Stomach (tissue), 4 donors: ENCODE measurements at regions not wholly inside any gene's neighbourhood (a gene's known extent, or its start where the extent isn't known, plus 50 kb on each side); places are given as distances from the start of the nearest gene placed in this dataset.

Source experiments
- POLR2A ChIP-seq, 4 donors: fragments of 450-650 bp; IDR thresholded peaks; one replicate each; pipeline ENCODE4 v1.6.1; 2016; ENCODE audit warnings: antibody characterized with exemption in 4 of 4, control low read depth in 2 of 4, mild to moderate bottlenecking in 1 of 4, moderate library complexity in 1 of 4
- TF ChIP-seq, protein P1 (sequence below), 7 experiments: fragments of 450-650 bp in 4 of 7; fragments of 200-600 bp in 3 of 7; sonication (generic) in 3 of 7; IDR thresholded peaks; one replicate each; pipeline ENCODE4 v1.5.1; 2016 to 2019; ENCODE audit warnings: antibody characterized with exemption in 7 of 7, control low read depth in 2 of 7, mild to moderate bottlenecking in 1 of 7

DNA sequence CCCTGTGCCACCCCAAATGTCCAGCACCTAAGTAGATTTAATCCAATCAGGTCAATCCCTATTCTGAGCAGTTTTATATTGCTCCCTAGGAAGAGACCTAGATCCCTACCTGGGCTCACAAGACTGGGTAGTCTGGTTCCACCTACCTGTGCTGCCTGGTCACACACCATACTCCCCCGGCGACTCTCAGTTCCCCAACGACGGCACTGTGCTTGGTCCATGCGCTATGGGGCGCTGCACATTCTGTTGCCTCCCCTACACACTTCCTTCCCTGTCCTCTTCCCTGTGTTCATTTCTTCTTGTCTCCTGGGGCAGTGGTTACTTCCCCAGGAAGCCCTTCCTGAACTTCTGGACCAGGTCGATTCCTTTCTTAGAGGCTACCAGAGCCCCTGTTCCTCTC lies 109.9 kb upstream of the IL12B start:
- TF ChIP-seq, protein P1, sequence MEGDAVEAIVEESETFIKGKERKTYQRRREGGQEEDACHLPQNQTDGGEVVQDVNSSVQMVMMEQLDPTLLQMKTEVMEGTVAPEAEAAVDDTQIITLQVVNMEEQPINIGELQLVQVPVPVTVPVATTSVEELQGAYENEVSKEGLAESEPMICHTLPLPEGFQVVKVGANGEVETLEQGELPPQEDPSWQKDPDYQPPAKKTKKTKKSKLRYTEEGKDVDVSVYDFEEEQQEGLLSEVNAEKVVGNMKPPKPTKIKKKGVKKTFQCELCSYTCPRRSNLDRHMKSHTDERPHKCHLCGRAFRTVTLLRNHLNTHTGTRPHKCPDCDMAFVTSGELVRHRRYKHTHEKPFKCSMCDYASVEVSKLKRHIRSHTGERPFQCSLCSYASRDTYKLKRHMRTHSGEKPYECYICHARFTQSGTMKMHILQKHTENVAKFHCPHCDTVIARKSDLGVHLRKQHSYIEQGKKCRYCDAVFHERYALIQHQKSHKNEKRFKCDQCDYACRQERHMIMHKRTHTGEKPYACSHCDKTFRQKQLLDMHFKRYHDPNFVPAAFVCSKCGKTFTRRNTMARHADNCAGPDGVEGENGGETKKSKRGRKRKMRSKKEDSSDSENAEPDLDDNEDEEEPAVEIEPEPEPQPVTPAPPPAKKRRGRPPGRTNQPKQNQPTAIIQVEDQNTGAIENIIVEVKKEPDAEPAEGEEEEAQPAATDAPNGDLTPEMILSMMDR (IDR thresholded peaks at IDR 0.05), result no peak
- TF ChIP-seq POLR2A (IDR thresholded peaks at IDR 0.05), result no peak
